DOHH2 (cell line): ENCODE measurements at regions not wholly inside any gene's neighbourhood (a gene's known extent, or its start where the extent isn't known, plus 50 kb on each side); places are given as distances from the start of the nearest gene placed in this dataset.

Experiments
- H3F3A ChIP-seq: fragments of 200-600 bp; sonication (generic), shearing (Covaris generic); 2 replicates; pipeline ENCODE4 v1.6.0; 2016; ENCODE audit warnings: antibody characterized with exemption, mild to moderate bottlenecking; ENCODE audit not compliant: control insufficient read depth, insufficient read depth
- H3K27ac ChIP-seq: fragments of 200-600 bp; sonication (generic); 2 replicates; pipeline ENCODE4 v1.5.1; 2014; ENCODE audit warnings: low read depth, mild to moderate bottlenecking, low read length, moderate library complexity
- H3K27me3 ChIP-seq: fragments of 200-600 bp; sonication (generic); 2 replicates; pipeline ENCODE4 v1.6.1; 2014; ENCODE audit warnings: mild to moderate bottlenecking, low read length, mixed read lengths; ENCODE audit not compliant: control insufficient read depth
- H3K36me3 ChIP-seq: fragments of 200-600 bp; sonication (generic); 2 replicates; pipeline ENCODE4 v1.6.1; 2014; ENCODE audit warnings: mild to moderate bottlenecking, low read length, moderate library complexity, mixed read lengths; ENCODE audit not compliant: control insufficient read depth
- H3K4me1 ChIP-seq: fragments of 200-600 bp; sonication (generic); 2 replicates; pipeline ENCODE4 v1.6.1; 2014; ENCODE audit warnings: mild to moderate bottlenecking, low read length, mixed read lengths; ENCODE audit not compliant: control insufficient read depth
- H3K4me2 ChIP-seq: fragments of 200-600 bp; sonication (generic); 2 replicates; pipeline ENCODE4 v1.6.0; 2014; ENCODE audit warnings: mild to moderate bottlenecking, low read length, moderate library complexity
- H3K4me3 ChIP-seq: fragments of 200-600 bp; sonication (generic); 2 replicates; pipeline ENCODE4 v1.5.1; 2014; ENCODE audit warnings: mild to moderate bottlenecking, low read length, mixed read lengths
- H3K79me2 ChIP-seq: fragments of 200-600 bp; sonication (generic); 2 replicates; pipeline ENCODE4 v1.6.1; 2014; ENCODE audit warnings: mild to moderate bottlenecking, low read length, mixed read lengths; ENCODE audit not compliant: control insufficient read depth
- H3K9me2 ChIP-seq: fragments of 200-600 bp; sonication (generic); replicated peaks from 2 replicates; pipeline ENCODE4 v1.6.1; 2014; ENCODE audit warnings: mild to moderate bottlenecking, low read length, mixed read lengths; ENCODE audit not compliant: control insufficient read depth
- H3K9me3 ChIP-seq: fragments of 200-600 bp; sonication (generic); 2 replicates; pipeline ENCODE4 v1.6.1; 2014; ENCODE audit warnings: antibody characterized with exemption, low read length, mixed read lengths; ENCODE audit not compliant: control insufficient read depth, insufficient read depth
- H4K20me1 ChIP-seq: fragments of 200-600 bp; sonication (generic); 2 replicates; pipeline ENCODE4 v1.6.0; 2014; ENCODE audit warnings: low read depth, mild to moderate bottlenecking, antibody characterized with exemption, low read length, moderate library complexity; ENCODE audit not compliant: control insufficient read depth, insufficient read depth
- EZH2phosphoT487 ChIP-seq: fragments of 200-600 bp; sonication (generic); IDR thresholded peaks from 2 replicates; pipeline ENCODE4 v1.6.1; 2017; ENCODE audit warnings: borderline replicate concordance, mild to moderate bottlenecking, antibody characterized with exemption, low read length, moderate library complexity, mixed read lengths
- TF ChIP-seq, protein P1 (sequence below): fragments of 200-600 bp; sonication (generic); IDR thresholded peaks from one replicate; pipeline ENCODE4 v1.5.1; 2014; ENCODE audit warnings: antibody characterized with exemption, mild to moderate bottlenecking, low read depth, low read length; ENCODE audit not compliant: poor library complexity, severe bottlenecking

DNA sequence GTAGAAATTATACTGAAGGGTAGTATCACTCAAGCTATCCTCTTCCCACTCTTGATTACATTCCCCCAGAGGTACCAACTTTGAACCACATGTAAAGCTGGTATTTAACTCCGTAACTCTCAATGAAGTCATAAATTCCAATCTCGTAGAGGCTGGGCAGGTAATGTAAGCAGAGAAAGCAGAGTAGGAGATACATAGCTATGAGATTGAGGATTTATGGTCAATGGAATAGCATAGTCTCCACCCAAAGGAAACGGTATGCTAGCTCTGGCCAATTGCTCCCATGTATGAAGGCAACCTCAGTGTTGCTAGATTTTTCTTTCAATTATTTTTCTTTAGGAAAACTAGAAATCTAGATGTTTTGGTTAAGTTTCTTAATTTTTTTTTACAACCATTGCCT is 163.1 kb upstream of the NRIP1 start:
- H4K20me1 ChIP-seq = no peaks in the 10 kb centered on the region
- H3K36me3 ChIP-seq = no peaks in the 10 kb centered on the region
- no peaks in the 10 kb centered on the region for H3F3A ChIP-seq
- H3K4me2 ChIP-seq = no peak overlapping the region
- no peak for TF ChIP-seq EZH2phosphoT487
- TF ChIP-seq, protein P1, sequence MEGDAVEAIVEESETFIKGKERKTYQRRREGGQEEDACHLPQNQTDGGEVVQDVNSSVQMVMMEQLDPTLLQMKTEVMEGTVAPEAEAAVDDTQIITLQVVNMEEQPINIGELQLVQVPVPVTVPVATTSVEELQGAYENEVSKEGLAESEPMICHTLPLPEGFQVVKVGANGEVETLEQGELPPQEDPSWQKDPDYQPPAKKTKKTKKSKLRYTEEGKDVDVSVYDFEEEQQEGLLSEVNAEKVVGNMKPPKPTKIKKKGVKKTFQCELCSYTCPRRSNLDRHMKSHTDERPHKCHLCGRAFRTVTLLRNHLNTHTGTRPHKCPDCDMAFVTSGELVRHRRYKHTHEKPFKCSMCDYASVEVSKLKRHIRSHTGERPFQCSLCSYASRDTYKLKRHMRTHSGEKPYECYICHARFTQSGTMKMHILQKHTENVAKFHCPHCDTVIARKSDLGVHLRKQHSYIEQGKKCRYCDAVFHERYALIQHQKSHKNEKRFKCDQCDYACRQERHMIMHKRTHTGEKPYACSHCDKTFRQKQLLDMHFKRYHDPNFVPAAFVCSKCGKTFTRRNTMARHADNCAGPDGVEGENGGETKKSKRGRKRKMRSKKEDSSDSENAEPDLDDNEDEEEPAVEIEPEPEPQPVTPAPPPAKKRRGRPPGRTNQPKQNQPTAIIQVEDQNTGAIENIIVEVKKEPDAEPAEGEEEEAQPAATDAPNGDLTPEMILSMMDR = no peak
- no peak overlapping the region for H3K27ac ChIP-seq
- no peaks in the 10 kb centered on the region for H3K27me3 ChIP-seq
- no peaks in the 10 kb centered on the region for H3K4me1 ChIP-seq
- no peak overlapping the region for H3K4me3 ChIP-seq
- no peaks in the 10 kb centered on the region for H3K9me2 ChIP-seq
- no peaks in the 10 kb centered on the region for H3K9me3 ChIP-seq
- H3K79me2 ChIP-seq = no peaks in the 10 kb centered on the region

DNA sequence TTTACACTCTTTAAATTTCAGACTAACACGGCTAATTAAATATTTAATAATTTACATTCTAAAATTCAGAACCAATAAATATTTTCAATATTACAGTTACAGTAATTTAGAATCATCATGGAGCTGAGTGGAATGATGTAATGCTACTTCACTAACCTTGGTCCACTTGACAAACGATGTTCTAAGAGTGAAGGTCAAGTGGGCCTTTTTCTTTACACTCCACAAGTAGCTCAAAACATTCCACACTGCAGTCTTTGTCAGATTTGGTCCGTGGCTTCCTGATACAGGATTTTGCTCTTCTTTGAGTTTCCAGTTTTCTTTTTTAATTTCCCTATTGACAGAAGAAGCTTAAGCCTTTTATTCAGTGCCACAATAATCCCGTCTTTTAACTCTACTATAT is 164.6 kb upstream of the NRIP1 start:
- no peak overlapping the region for H3K4me2 ChIP-seq
- H3K36me3 ChIP-seq = no peaks in the 10 kb centered on the region
- no peaks in the 10 kb centered on the region for H3K79me2 ChIP-seq
- TF ChIP-seq, protein P1 = no peak
- TF ChIP-seq EZH2phosphoT487 = no peak
- no peak overlapping the region for H3K4me3 ChIP-seq
- no peaks in the 10 kb centered on the region for H3K4me1 ChIP-seq
- no peak overlapping the region for H3K27ac ChIP-seq
- H3K9me2 ChIP-seq = no peaks in the 10 kb centered on the region
- no peaks in the 10 kb centered on the region for H3K9me3 ChIP-seq
- no peaks in the 10 kb centered on the region for H3K27me3 ChIP-seq
- H3F3A ChIP-seq = no peaks in the 10 kb centered on the region
- no peaks in the 10 kb centered on the region for H4K20me1 ChIP-seq

DNA sequence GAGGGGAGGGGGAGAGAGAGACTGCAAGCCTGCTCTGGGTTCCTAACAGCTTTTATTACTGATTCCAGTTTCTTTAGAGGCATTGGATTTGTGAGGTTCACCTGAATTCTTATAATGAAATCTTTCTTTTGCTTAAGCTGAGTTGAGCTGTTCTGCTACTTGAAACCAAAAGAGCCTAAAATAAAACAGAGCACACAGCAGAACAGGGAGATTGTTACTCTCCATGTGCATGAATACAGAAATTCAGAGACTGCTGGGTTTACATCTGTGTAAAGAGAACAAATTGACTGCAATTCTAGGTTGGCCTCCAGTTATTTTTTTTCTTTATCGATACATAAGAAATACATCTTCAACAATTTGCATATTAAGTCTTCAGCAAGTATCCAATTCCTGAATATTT is 168.8 kb upstream of the NRIP1 start:
- no peak for TF ChIP-seq EZH2phosphoT487
- TF ChIP-seq, protein P1 = no peak
- Histone ChIP-seq H3K4me1 (no peaks in the 10 kb centered on the region), H3K79me2 (no peaks in the 10 kb centered on the region), H3K9me2 (no peaks in the 10 kb centered on the region), H3K36me3 (no peaks in the 10 kb centered on the region), H3K4me3 (no peak overlapping the region), H3K9me3 (no peaks in the 10 kb centered on the region), H4K20me1 (no peaks in the 10 kb centered on the region), H3K27me3 (no peaks in the 10 kb centered on the region), H3F3A (no peaks in the 10 kb centered on the region), H3K27ac (no peak overlapping the region), H3K4me2 (no peak overlapping the region)

DNA sequence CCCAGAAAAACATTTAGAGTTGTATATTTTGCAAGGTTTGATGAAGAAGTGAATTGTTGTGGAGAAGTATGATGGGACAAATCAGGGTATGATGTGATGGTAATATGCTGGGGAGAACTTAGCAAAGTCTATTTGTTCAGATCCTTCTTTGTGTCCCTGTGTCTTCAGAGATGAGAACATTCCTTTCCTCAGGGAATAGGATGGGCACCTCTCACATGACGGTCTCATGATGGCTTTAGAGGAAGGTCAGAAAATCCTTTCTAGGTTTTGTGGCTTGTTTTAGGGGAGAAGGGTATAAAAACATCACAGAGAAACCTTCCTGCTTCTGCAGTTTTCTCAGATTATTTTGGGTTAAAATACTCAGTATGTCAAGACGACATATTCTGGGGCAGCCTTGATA is 171.3 kb upstream of the NRIP1 start:
- H3K27ac ChIP-seq = no peak overlapping the region
- no peaks in the 10 kb centered on the region for H4K20me1 ChIP-seq
- no peaks in the 10 kb centered on the region for H3K9me3 ChIP-seq
- H3K27me3 ChIP-seq = no peaks in the 10 kb centered on the region
- H3K36me3 ChIP-seq = no peaks in the 10 kb centered on the region
- H3K9me2 ChIP-seq = no peaks in the 10 kb centered on the region
- no peaks in the 10 kb centered on the region for H3K79me2 ChIP-seq
- no peak for TF ChIP-seq EZH2phosphoT487
- no peak overlapping the region for H3K4me3 ChIP-seq
- no peak overlapping the region for H3K4me2 ChIP-seq
- H3K4me1 ChIP-seq = no peaks in the 10 kb centered on the region
- no peaks in the 10 kb centered on the region for H3F3A ChIP-seq
